ENCODE measurements at regions not wholly inside any gene's neighbourhood (a gene's known extent, or its start where the extent isn't known, plus 50 kb on each side); places are given as distances from the start of the nearest gene placed in this dataset.
A peak's percentile ranks its signal among the peaks of the same experiment; 100 is the strongest.

GRCh38 chr3:31008994-31009393 is 114.5 kb upstream of the GADL1 start:
- DNase-seq, result no peak

GRCh38 chr3:31009881-31010280 is 115.4 kb upstream of the GADL1 start:
- DNase-seq, result no peak

GRCh38 chr3:31010491-31010890 is 116.0 kb upstream of the GADL1 start:
- peak; percentile 14 for DNase-seq

GRCh38 chr3:31011380-31011779 is 116.9 kb upstream of the GADL1 start:
- no peak for DNase-seq

GRCh38 chr3:31013090-31013489 is 118.6 kb upstream of the GADL1 start:
- no peak for DNase-seq

GRCh38 chr3:31013843-31014242 is 119.4 kb upstream of the GADL1 start:
- no peak for DNase-seq

GRCh38 chr3:31014317-31015040 is 120.0 kb upstream of the GADL1 start:
- DNase-seq, result no peak

- DNase-seq, result no peak
These were observed 121.7 kb upstream of the GADL1 start for GRCh38 chr3:31016196-31016595.

GRCh38 chr3:31022716-31023115 is 128.3 kb upstream of the GADL1 start:
- no peak for DNase-seq

GRCh38 chr3:31025541-31025940 is 131.1 kb upstream of the GADL1 start:
- peak; percentile 37 for DNase-seq

- no peak for DNase-seq
These were observed 132.8 kb upstream of the GADL1 start for GRCh38 chr3:31027191-31027761.

GRCh38 chr3:31027914-31028313 is 133.5 kb upstream of the GADL1 start:
- no peak for DNase-seq

GRCh38 chr3:31028766-31029165 is 134.3 kb upstream of the GADL1 start:
- DNase-seq, result no peak

GRCh38 chr3:31029706-31030105 is 135.2 kb upstream of the GADL1 start:
- DNase-seq, result no peak

GRCh38 chr3:31035681-31036080 is 141.2 kb upstream of the GADL1 start:
- DNase-seq, result no peak

GRCh38 chr3:31038086-31038739 is 143.8 kb upstream of the GADL1 start:
- no peak for DNase-seq

GRCh38 chr3:31039145-31039544 is 144.7 kb upstream of the GADL1 start:
- no peak for DNase-seq

- no peak for DNase-seq
These were observed 146.9 kb upstream of the GADL1 start for GRCh38 chr3:31041161-31041978.

GRCh38 chr3:31043184-31043819 is 148.8 kb upstream of the GADL1 start:
- peak; percentile 19 for DNase-seq

- no peak for DNase-seq
These were observed 153.2 kb upstream of the GADL1 start for GRCh38 chr3:31047673-31048072.

GRCh38 chr3:31048143-31048542 is 153.7 kb upstream of the GADL1 start:
- no peak for DNase-seq

GRCh38 chr3:31050296-31050695 is 155.8 kb upstream of the GADL1 start:
- no peak for DNase-seq

- DNase-seq, result no peak
These were observed 156.8 kb upstream of the GADL1 start for GRCh38 chr3:31051226-31051625.

Data from inflammatory macrophage treated with lipopolysaccharide for 4 hours (primary cell).